Transverse colon (tissue), 4 donors: ENCODE measurements at regions not wholly inside any gene's neighbourhood (a gene's known extent, or its start where the extent isn't known, plus 50 kb on each side); places are given as distances from the start of the nearest gene placed in this dataset.

Experiments used
- DNase-seq: peaks from one replicate; pipeline ENCODE4 v3.0.0-alpha.2; 2019
- H3K27ac ChIP-seq, 4 donors: fragments of 200-600 bp; sonication (generic); 2 replicates each; pipeline ENCODE4 v1.5.1; 2016 to 2018; ENCODE audit warnings: inconsistent platforms in 4 of 4
- H3K27me3 ChIP-seq: fragments of 200-600 bp; sonication (generic); 2 replicates; pipeline ENCODE4 v1.5.1; 2017; ENCODE audit warnings: inconsistent platforms
- H3K36me3 ChIP-seq, 4 donors: fragments of 200-600 bp; sonication (generic); 2 replicates each; pipeline ENCODE4 v1.5.1; 2017 to 2019; ENCODE audit warnings: inconsistent platforms in 4 of 4
- H3K4me1 ChIP-seq, 4 donors: fragments of 200-600 bp; sonication (generic); 2 replicates each; pipeline ENCODE4 v1.5.1; 2017 to 2020; ENCODE audit warnings: inconsistent platforms in 4 of 4
- H3K4me3 ChIP-seq, 4 donors: fragments of 200-600 bp; sonication (generic); 1 replicate in 1 of 4; 2 replicates in 3 of 4; pipeline versions ENCODE4 v1.5.1 to v1.6.1; 2017 to 2019; ENCODE audit warnings: inconsistent platforms in 4 of 4
- H3K9me3 ChIP-seq, 2 donors: fragments of 200-600 bp; sonication (generic); 2 replicates each; pipeline ENCODE4 v1.5.1; 2017 to 2019; ENCODE audit warnings: inconsistent platforms in 2 of 2
- EP300 ChIP-seq: sonication (generic); formaldehyde crosslinking; IDR thresholded peaks from one replicate; pipeline ENCODE4 v1.6.1; 2017; ENCODE audit warnings: antibody characterized with exemption, low read depth
- POLR2A ChIP-seq: fragments of 450-650 bp; IDR thresholded peaks from one replicate; pipeline ENCODE4 v1.6.1; 2016; ENCODE audit warnings: antibody characterized with exemption, mild to moderate bottlenecking, moderate library complexity
- POLR2AphosphoS5 ChIP-seq, 3 donors: sonication (generic); formaldehyde crosslinking; IDR thresholded peaks; one replicate each; pipeline ENCODE4 v1.6.1; 2016; ENCODE audit warnings: antibody characterized with exemption in 3 of 3
- WGBS, 2 donors: methylation state at CpG; one replicate each; pipeline ENCODE4 v1.1.5; 2018; ENCODE audit warnings: low coverage in 1 of 2; 5-methylcytosine and 5-hydroxymethylcytosine counted together
- in situ Hi-C, 4 donors: fragments of 200-750 bp; cut with MboI; loops; one replicate each; pipeline versions ENCODE4 v1.15.0 to v1.15.1; 2017; ENCODE audit warnings: low sequenced_read_pairs in 3 of 4, low pct_ligation_motif_present in 1 of 4, low pct_unique_long_range_greater_than_20kb in 1 of 4
- intact Hi-C: fragments of 100-400 bp; cut with DNase I; formaldehyde crosslinking; loops from one replicate; pipeline ENCODE4 v1.15.1; 2023; ENCODE audit warnings: low total_unique reads
- TF ChIP-seq, protein P1 (sequence below), 5 experiments: fragments of 200-600 bp in 3 of 5; fragments of 450-650 bp in 2 of 5; sonication (generic) in 3 of 5; IDR thresholded peaks; 1 replicate in 2 of 5; 2 replicates in 3 of 5; pipeline ENCODE4 v1.5.1; 2016 to 2017; ENCODE audit warnings: antibody characterized with exemption in 5 of 5, inconsistent platforms in 3 of 5, mild to moderate bottlenecking in 2 of 5, moderate library complexity in 1 of 5

DNA sequence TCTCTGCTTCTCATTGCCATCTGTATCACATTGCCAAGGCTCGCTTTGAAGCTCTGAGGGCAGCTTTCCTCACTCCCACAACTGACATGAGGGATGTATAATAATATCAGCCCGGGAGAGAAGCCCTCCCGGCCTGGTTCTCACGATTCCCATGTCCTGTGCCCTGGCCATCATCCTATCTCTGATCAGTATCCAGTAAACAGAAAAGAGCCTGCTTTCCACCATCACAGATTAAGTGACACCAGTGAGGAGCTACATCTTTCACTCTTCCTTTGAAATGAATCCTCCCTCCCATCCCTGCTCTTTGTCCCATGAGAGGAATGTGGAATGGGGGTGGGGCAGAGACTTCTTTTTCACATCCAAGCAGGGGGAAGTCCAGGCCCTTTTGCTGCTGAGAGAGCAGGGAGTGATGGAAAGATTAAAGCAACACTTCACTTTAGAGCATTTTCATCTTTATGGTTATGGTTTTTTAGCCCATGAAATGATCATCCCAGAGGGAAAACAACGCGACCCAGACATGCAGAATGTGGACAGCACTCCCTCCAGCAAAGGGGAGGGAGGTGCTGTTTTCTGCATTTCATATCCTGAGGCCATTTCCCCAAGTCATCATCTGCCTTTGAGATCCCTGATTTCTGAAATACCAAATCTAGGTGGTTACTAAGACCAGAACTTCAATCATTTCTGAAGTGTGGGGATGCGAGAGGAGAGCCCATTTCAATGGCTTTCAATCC lies 84.6 kb upstream of the LYZL1 start:
- Histone ChIP-seq H3K27me3 (no peaks in the 10 kb centered on the region), H3K4me1 (no peaks in the 10 kb centered on the region), H3K9me3 (no peaks in the 10 kb centered on the region), H3K36me3 (no peaks in the 10 kb centered on the region), H3K27ac (no peak overlapping the region), H3K4me3 (no peak overlapping the region)
- WGBS, 2 donors, result 24 to 71% methylated on average over 2 to 7 of the region's 7 CpGs
- no peak for DNase-seq
- in situ Hi-C loops, result no loop called here
- no peak for TF ChIP-seq POLR2AphosphoS5 (IDR thresholded peaks at IDR 0.05)
- TF ChIP-seq, protein P1, sequence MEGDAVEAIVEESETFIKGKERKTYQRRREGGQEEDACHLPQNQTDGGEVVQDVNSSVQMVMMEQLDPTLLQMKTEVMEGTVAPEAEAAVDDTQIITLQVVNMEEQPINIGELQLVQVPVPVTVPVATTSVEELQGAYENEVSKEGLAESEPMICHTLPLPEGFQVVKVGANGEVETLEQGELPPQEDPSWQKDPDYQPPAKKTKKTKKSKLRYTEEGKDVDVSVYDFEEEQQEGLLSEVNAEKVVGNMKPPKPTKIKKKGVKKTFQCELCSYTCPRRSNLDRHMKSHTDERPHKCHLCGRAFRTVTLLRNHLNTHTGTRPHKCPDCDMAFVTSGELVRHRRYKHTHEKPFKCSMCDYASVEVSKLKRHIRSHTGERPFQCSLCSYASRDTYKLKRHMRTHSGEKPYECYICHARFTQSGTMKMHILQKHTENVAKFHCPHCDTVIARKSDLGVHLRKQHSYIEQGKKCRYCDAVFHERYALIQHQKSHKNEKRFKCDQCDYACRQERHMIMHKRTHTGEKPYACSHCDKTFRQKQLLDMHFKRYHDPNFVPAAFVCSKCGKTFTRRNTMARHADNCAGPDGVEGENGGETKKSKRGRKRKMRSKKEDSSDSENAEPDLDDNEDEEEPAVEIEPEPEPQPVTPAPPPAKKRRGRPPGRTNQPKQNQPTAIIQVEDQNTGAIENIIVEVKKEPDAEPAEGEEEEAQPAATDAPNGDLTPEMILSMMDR (IDR thresholded peaks at IDR 0.05), result no peak
- TF ChIP-seq POLR2A, result no peak
- intact Hi-C loops, result no loop called here

DNA sequence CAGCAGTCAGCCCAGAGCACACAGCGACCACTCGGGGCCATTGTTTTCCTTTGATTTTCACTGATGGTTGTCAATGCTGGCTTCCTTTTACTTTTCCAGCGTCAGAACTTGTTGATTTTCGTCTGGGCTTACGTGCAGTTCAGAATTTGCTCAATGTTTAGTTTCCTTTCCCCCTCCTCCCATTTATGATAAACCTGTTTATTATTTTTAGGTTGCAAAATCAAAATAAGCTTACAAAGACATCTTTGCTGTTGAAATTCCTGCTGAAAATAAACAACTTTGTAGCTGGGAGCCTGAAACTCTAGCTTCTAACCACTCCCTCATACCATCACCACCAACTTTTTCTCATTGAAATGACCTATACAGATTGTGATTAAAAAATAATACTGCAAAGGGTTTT lies 83.1 kb upstream of the LYZL1 start:
- in situ Hi-C loops (no loop called here), intact Hi-C loops (no loop called here)
- Histone ChIP-seq H3K36me3 (no peaks in the 10 kb centered on the region), H3K4me3 (no peak overlapping the region), H3K4me1 (no peaks in the 10 kb centered on the region), H3K27me3 (no peaks in the 10 kb centered on the region), H3K27ac (no peak overlapping the region), H3K9me3 (no peaks in the 10 kb centered on the region)
- TF ChIP-seq EP300, result no peak
- no peak for TF ChIP-seq POLR2A
- TF ChIP-seq, protein P1 (IDR thresholded peaks at IDR 0.05), result no peak
- no peak for TF ChIP-seq POLR2AphosphoS5 (IDR thresholded peaks at IDR 0.05)
- DNase-seq, result no peak
- WGBS, 2 donors, result 43 to 50% methylated on average over 5 of the region's 5 CpGs

DNA sequence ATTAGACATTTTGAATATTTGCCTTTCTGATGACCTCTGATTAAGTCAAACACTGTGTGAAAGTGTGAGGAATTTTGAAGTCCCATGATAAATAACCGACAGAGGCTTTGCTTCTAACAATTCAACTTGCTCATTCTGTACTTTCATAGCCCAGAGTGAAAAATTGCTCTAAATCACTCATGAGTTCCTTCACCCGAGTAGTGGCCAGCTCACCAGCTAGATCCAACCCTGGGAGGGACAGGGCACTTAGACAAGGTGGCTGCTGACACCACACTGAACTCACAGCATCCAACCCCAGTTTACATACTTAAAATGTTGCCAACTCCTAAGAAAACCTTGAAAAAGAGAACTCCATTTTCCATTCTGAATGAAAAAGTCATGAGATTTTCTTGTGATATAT lies 80.0 kb upstream of the LYZL1 start:
- intact Hi-C loops (no loop called here), in situ Hi-C loops (no loop called here)
- H3K36me3 ChIP-seq, result no peaks in the 10 kb centered on the region
- 70 to 84% methylated on average over 2 of the region's 2 CpGs for WGBS, 2 donors
- H3K4me3 ChIP-seq, result no peak overlapping the region
- no peaks in the 10 kb centered on the region for H3K27me3 ChIP-seq
- DNase-seq, result no peak
- no peak overlapping the region for H3K27ac ChIP-seq
- H3K4me1 ChIP-seq, result no peaks in the 10 kb centered on the region
- TF ChIP-seq, protein P1 (IDR thresholded peaks at IDR 0.05), result no peak
- TF ChIP-seq POLR2A (no peak), POLR2AphosphoS5 (IDR thresholded peaks at IDR 0.05) (no peak), EP300 (no peak)
- no peaks in the 10 kb centered on the region for H3K9me3 ChIP-seq

DNA sequence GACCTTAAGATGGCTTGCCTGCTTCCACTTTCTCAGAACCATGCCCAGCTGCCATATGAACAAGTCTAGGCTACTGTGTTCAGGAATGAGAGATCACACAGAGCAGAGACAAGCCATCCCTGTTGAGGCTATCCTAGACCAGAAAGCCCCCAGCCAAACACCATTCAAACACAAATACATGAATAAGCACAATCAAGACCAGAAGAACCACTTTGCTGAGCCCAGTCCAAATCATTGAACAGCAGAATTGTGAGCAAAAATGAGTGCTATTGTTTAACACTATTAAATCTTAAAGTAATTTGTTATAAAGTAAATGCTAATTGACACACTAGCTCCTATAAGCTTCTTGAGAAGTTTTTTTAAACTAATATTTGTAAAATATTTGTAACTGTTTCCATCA lies 79.0 kb upstream of the LYZL1 start:
- no peak for DNase-seq
- TF ChIP-seq POLR2A, result no peak
- TF ChIP-seq, protein P1 (IDR thresholded peaks at IDR 0.05), result no peak
- no peak for TF ChIP-seq EP300
- no peak for TF ChIP-seq POLR2AphosphoS5 (IDR thresholded peaks at IDR 0.05)
- H3K27me3 ChIP-seq, result no peaks in the 10 kb centered on the region
- in situ Hi-C loops, result no loop called here
- intact Hi-C loops, result no loop called here
- no peaks in the 10 kb centered on the region for H3K9me3 ChIP-seq
- H3K27ac ChIP-seq, result no peak overlapping the region
- H3K36me3 ChIP-seq, result no peaks in the 10 kb centered on the region
- H3K4me1 ChIP-seq, result no peaks in the 10 kb centered on the region
- no peak overlapping the region for H3K4me3 ChIP-seq
